ENCODE measurements at regions not wholly inside any gene's neighbourhood (a gene's known extent, or its start where the extent isn't known, plus 50 kb on each side); places are given as distances from the start of the nearest gene placed in this dataset.

DNA sequence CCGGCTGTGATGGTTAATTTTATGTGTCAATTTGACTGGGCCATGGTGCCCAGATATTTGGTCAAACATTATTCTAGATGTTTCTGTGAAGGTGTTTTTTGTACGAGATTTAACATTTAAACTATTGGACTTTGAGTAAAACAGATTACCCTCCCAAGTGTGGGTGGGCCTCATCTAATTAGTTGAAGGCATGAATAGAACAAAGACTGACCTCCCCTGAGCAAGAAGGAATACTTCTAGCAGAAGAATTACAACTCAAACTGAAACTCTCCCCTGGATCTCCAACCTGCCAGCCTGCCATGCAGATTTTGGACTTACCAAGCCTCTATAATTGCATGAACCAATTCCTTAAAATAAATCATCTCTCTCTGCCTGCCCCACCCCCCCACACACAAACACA lies 132.5 kb downstream of the DHX15 start:
- Histone ChIP-seq H3K27ac (replicated peaks) (no peak overlapping the region), H3K27me3 (ENCODE audit: insufficient read depth, poor library complexity, severe bottlenecking) (no peaks in the 10 kb centered on the region), H3K4me3 (replicated peaks; ENCODE audit: insufficient read depth, low read length) (no peak overlapping the region)
- no peak for DNase-seq (ENCODE audit: low read depth in 1 of 2, low spot score in 1 of 2)
- TF ChIP-seq SPI1 (IDR thresholded peaks at IDR 0.05; ENCODE audit: borderline replicate concordance, low read depth) (no peak), POLR2AphosphoS5 (IDR thresholded peaks at IDR 0.05; ENCODE audit: low read depth) (no peak), GABPA (IDR thresholded peaks at IDR 0.05; ENCODE audit: low read depth) (no peak)
- TF ChIP-seq, protein P1, sequence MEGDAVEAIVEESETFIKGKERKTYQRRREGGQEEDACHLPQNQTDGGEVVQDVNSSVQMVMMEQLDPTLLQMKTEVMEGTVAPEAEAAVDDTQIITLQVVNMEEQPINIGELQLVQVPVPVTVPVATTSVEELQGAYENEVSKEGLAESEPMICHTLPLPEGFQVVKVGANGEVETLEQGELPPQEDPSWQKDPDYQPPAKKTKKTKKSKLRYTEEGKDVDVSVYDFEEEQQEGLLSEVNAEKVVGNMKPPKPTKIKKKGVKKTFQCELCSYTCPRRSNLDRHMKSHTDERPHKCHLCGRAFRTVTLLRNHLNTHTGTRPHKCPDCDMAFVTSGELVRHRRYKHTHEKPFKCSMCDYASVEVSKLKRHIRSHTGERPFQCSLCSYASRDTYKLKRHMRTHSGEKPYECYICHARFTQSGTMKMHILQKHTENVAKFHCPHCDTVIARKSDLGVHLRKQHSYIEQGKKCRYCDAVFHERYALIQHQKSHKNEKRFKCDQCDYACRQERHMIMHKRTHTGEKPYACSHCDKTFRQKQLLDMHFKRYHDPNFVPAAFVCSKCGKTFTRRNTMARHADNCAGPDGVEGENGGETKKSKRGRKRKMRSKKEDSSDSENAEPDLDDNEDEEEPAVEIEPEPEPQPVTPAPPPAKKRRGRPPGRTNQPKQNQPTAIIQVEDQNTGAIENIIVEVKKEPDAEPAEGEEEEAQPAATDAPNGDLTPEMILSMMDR (IDR thresholded peaks at IDR 0.05; ENCODE audit: insufficient read depth, low read length), result no peak
- TF ChIP-seq, protein P2, sequence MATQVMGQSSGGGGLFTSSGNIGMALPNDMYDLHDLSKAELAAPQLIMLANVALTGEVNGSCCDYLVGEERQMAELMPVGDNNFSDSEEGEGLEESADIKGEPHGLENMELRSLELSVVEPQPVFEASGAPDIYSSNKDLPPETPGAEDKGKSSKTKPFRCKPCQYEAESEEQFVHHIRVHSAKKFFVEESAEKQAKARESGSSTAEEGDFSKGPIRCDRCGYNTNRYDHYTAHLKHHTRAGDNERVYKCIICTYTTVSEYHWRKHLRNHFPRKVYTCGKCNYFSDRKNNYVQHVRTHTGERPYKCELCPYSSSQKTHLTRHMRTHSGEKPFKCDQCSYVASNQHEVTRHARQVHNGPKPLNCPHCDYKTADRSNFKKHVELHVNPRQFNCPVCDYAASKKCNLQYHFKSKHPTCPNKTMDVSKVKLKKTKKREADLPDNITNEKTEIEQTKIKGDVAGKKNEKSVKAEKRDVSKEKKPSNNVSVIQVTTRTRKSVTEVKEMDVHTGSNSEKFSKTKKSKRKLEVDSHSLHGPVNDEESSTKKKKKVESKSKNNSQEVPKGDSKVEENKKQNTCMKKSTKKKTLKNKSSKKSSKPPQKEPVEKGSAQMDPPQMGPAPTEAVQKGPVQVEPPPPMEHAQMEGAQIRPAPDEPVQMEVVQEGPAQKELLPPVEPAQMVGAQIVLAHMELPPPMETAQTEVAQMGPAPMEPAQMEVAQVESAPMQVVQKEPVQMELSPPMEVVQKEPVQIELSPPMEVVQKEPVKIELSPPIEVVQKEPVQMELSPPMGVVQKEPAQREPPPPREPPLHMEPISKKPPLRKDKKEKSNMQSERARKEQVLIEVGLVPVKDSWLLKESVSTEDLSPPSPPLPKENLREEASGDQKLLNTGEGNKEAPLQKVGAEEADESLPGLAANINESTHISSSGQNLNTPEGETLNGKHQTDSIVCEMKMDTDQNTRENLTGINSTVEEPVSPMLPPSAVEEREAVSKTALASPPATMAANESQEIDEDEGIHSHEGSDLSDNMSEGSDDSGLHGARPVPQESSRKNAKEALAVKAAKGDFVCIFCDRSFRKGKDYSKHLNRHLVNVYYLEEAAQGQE (IDR thresholded peaks at IDR 0.05; ENCODE audit: insufficient replicate concordance, low read depth), result no peak

DNA sequence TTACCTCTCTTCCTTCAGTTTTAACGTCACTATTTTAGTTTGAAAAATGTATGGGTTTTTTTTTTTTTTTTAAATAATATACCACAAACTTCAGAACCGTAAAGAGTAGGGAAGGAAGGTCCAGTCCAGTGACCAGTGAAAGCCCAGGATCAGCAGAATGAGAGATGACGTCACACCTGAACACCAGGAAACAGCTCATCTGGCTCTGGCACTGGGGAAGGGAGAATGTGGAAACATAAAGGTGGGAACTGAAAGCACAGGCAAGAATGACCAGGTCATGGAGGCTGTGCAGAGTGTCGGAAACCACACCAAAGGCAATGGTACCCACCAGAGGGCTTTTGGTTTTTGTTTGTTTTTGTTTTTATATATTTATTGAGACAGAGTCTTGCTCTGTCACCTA lies 141.2 kb downstream of the DHX15 start:
- TF ChIP-seq SPI1 (IDR thresholded peaks at IDR 0.05; ENCODE audit: borderline replicate concordance, low read depth) (no peak), POLR2AphosphoS5 (IDR thresholded peaks at IDR 0.05; ENCODE audit: low read depth) (no peak), GABPA (IDR thresholded peaks at IDR 0.05; ENCODE audit: low read depth) (no peak)
- TF ChIP-seq, protein P1 (IDR thresholded peaks at IDR 0.05; ENCODE audit: insufficient read depth, low read length), result no peak
- TF ChIP-seq, protein P2 (IDR thresholded peaks at IDR 0.05; ENCODE audit: insufficient replicate concordance, low read depth), result no peak
- no peak for DNase-seq (ENCODE audit: low read depth in 1 of 2, low spot score in 1 of 2)
- H3K27ac ChIP-seq (replicated peaks), result no peak overlapping the region
- no peak overlapping the region for H3K4me3 ChIP-seq (replicated peaks; ENCODE audit: insufficient read depth, low read length)
- H3K27me3 ChIP-seq (ENCODE audit: insufficient read depth, poor library complexity, severe bottlenecking), result no peaks in the 10 kb centered on the region

DNA sequence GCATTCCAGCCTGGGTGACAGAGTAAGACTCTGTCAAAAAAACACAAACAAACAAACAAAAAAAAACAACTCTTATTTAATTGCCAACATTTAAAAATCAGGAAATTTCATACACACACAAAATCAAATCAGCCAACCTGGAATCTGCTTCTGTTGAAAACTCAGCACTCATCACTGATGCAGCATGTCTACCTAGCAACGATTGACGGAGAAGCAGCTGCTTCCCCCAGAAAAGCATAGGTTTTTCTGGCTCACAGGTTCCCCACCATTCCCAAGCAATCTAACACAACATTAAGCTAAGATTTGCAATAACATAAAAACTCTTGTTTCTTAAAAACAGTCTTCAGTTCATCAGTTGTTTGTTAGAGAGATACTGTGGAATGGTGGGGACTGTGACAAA lies 143.6 kb downstream of the DHX15 start:
- TF ChIP-seq POLR2AphosphoS5 (IDR thresholded peaks at IDR 0.05; ENCODE audit: low read depth) (no peak), GABPA (IDR thresholded peaks at IDR 0.05; ENCODE audit: low read depth) (no peak), SPI1 (IDR thresholded peaks at IDR 0.05; ENCODE audit: borderline replicate concordance, low read depth) (no peak)
- TF ChIP-seq, protein P1 (IDR thresholded peaks at IDR 0.05; ENCODE audit: insufficient read depth, low read length), result no peak
- TF ChIP-seq, protein P2 (IDR thresholded peaks at IDR 0.05; ENCODE audit: insufficient replicate concordance, low read depth), result no peak
- DNase-seq (ENCODE audit: low read depth in 1 of 2, low spot score in 1 of 2), result no peak

More for the DNA sequence above, 143.6 kb downstream of the DHX15 start:
- no peaks in the 10 kb centered on the region for H3K27me3 ChIP-seq (ENCODE audit: insufficient read depth, poor library complexity, severe bottlenecking)
- H3K4me3 ChIP-seq (replicated peaks; ENCODE audit: insufficient read depth, low read length), result no peak overlapping the region
- H3K27ac ChIP-seq (replicated peaks), result no peak overlapping the region

Measured in HL-60 (cell line).